SK-N-SH (cell line): ENCODE measurements at regions not wholly inside any gene's neighbourhood (a gene's known extent, or its start where the extent isn't known, plus 50 kb on each side); places are given as distances from the start of the nearest gene placed in this dataset.

Experiments used
- CTCF ChIA-PET: fragments of 300-600, 350-600 bp; formaldehyde crosslinking; extraction: SDS; loops from one replicate; lab custom pipeline; 2021; lab: Yijun Ruan, JAX
- POLR2A ChIA-PET: fragments of 350-600 bp; sonication (Branson Sonifier 250); formaldehyde crosslinking; extraction: SDS; loops from one replicate; lab custom pipeline; 2020; ENCODE audit warnings: antibody characterized with exemption, inconsistent platforms; lab: Yijun Ruan, JAX
- DNase-seq: peaks from one replicate; pipeline ENCODE4 v3.0.0; 2012
- H2AFZ ChIP-seq: fragments of 200-600 bp; sonication (generic); 2 replicates; pipeline ENCODE4 v1.8.1; 2016; ENCODE audit warnings: antibody characterized with exemption, mild to moderate bottlenecking, low read depth
- H3F3A ChIP-seq: fragments of 200-600 bp; sonication (generic); replicated peaks from 2 replicates; pipeline ENCODE3; 2016; ENCODE audit warnings: antibody characterized with exemption, mild to moderate bottlenecking; ENCODE audit not compliant: insufficient read depth
- H3K27ac ChIP-seq, 2 experiments: fragments of 200-500 bp in 1 of 2; fragments of 200-600 bp in 1 of 2; sonication (Bioruptor generic) in 1 of 2; sonication (generic), shearing (Covaris generic) in 1 of 2; 2 replicates each; pipeline versions ENCODE4 v1.5.1 to v1.6.1; 2014 to 2016; ENCODE audit warnings: low read depth in 2 of 2, inconsistent platforms in 1 of 2, low read length in 1 of 2, mild to moderate bottlenecking in 1 of 2, mixed read lengths in 1 of 2
- H3K27me3 ChIP-seq: fragments of 200-600 bp; sonication (generic), shearing (Covaris generic); 2 replicates; pipeline ENCODE4 v1.6.1; 2016; ENCODE audit warnings: mixed run types; ENCODE audit not compliant: insufficient read depth
- H3K36me3 ChIP-seq, 2 experiments: fragments of 200-500 bp in 1 of 2; fragments of 200-600 bp in 1 of 2; sonication (Bioruptor generic) in 1 of 2; sonication (generic) in 1 of 2; replicated peaks in 1 of 2; 2 replicates each; pipeline versions ENCODE3 to v1.5.1; 2014 to 2016; ENCODE audit warnings: low read length in 1 of 2, mild to moderate bottlenecking in 1 of 2; ENCODE audit not compliant: insufficient read depth in 2 of 2, control insufficient read depth in 1 of 2
- H3K4me1 ChIP-seq, 2 experiments: fragments of 200-500 bp in 1 of 2; fragments of 200-600 bp in 1 of 2; sonication (Bioruptor generic) in 1 of 2; sonication (generic), shearing (Covaris generic) in 1 of 2; 2 replicates each; pipeline versions ENCODE4 v1.5.1 to v1.6.1; 2014 to 2016; ENCODE audit warnings: low read depth in 1 of 2, low read length in 1 of 2, mixed run types in 1 of 2; ENCODE audit not compliant: insufficient read depth in 2 of 2, control insufficient read depth in 1 of 2
- H3K4me2 ChIP-seq: fragments of 200-600 bp; sonication (generic), shearing (Covaris generic); 2 replicates; pipeline ENCODE4 v1.6.1; 2017; ENCODE audit warnings: mixed run types
- H3K4me3 ChIP-seq, 2 experiments: fragments of 200-500 bp in 1 of 2; fragments of 200-600 bp in 1 of 2; sonication (Bioruptor generic) in 1 of 2; sonication (generic), shearing (Covaris generic) in 1 of 2; 2 replicates each; pipeline versions ENCODE4 v1.5.1 to v1.8.1; 2014 to 2016; ENCODE audit warnings: low read depth in 2 of 2, inconsistent platforms in 1 of 2, low read length in 1 of 2, mild to moderate bottlenecking in 1 of 2, mixed read lengths in 1 of 2, moderate library complexity in 1 of 2
- H3K79me2 ChIP-seq: fragments of 200-600 bp; sonication (generic); 2 replicates; pipeline ENCODE4 v1.8.1; 2017; ENCODE audit warnings: mild to moderate bottlenecking; ENCODE audit not compliant: insufficient read depth
- H3K9ac ChIP-seq: fragments of 200-600 bp; sonication (generic); 2 replicates; pipeline ENCODE4 v1.6.1; 2017; ENCODE audit warnings: mixed run types
- H3K9me2 ChIP-seq: fragments of 200-600 bp; sonication (generic); 2 replicates; pipeline ENCODE4 v1.6.1; 2017; ENCODE audit warnings: mixed run types
- H3K9me3 ChIP-seq: fragments of 200-600 bp; sonication (generic); 2 replicates; pipeline ENCODE4 v1.6.1; 2017; ENCODE audit warnings: mixed run types, mild to moderate bottlenecking, moderate library complexity
- H4K20me1 ChIP-seq: fragments of 200-600 bp; sonication (generic); 2 replicates; pipeline ENCODE4 v1.6.1; 2017; ENCODE audit warnings: mild to moderate bottlenecking, mixed run types; ENCODE audit not compliant: insufficient read depth
- CHD2 ChIP-seq: fragments of 150-350 bp; IDR thresholded peaks from 2 replicates; pipeline ENCODE4 v1.6.1; 2018; ENCODE audit warnings: low read length; ENCODE audit not compliant: partially characterized antibody
- ELF1 ChIP-seq: IDR thresholded peaks from 2 replicates; pipeline ENCODE4 v1.4.0; 2012
- EP300 ChIP-seq, 2 experiments: IDR thresholded peaks; 2 replicates each; pipeline versions ENCODE4 v1.4.0 to v1.6.1; 2012; ENCODE audit warnings: borderline replicate concordance in 1 of 2, low read depth in 1 of 2, low read length in 1 of 2
- EZH2phosphoT487 ChIP-seq: fragments of 200-600 bp; sonication (generic); IDR thresholded peaks from 2 replicates; pipeline ENCODE4 v1.6.1; 2017; ENCODE audit warnings: low read depth, mixed run types, mild to moderate bottlenecking, antibody characterized with exemption, moderate library complexity, borderline replicate concordance
- FOSL2 ChIP-seq: IDR thresholded peaks from 2 replicates; pipeline ENCODE4 v1.4.0; 2012; ENCODE audit warnings: low read depth, mild to moderate bottlenecking, moderate library complexity, borderline replicate concordance
- FOXM1 ChIP-seq: IDR thresholded peaks from 2 replicates; pipeline ENCODE4 v1.4.0; 2012; ENCODE audit warnings: low read depth, mild to moderate bottlenecking
- GABPA ChIP-seq: IDR thresholded peaks from 2 replicates; pipeline ENCODE4 v1.4.0; 2012; ENCODE audit warnings: low read depth, mild to moderate bottlenecking
- GATA2 ChIP-seq: sonication (generic); formaldehyde crosslinking; IDR thresholded peaks from 2 replicates; pipeline ENCODE4 v1.5.0; 2020; ENCODE audit warnings: mild to moderate bottlenecking, missing genetic modification reagents
- JUND ChIP-seq: IDR thresholded peaks from 2 replicates; pipeline ENCODE4 v1.4.0; 2012
- MAX ChIP-seq: IDR thresholded peaks from 2 replicates; pipeline ENCODE4 v1.4.0; 2012; ENCODE audit warnings: low read depth
- MEF2A ChIP-seq: IDR thresholded peaks from 2 replicates; pipeline ENCODE4 v1.4.0; 2012; ENCODE audit warnings: low read depth, borderline replicate concordance
- NFIC ChIP-seq: IDR thresholded peaks from 2 replicates; pipeline ENCODE4 v1.4.0; 2012; ENCODE audit warnings: borderline replicate concordance
- POLR2AphosphoS5 ChIP-seq: IDR thresholded peaks from 2 replicates; pipeline ENCODE4 v1.6.1; 2012; ENCODE audit warnings: low read depth, low read length
- TAF1 ChIP-seq: IDR thresholded peaks from 2 replicates; pipeline ENCODE4 v1.6.1; 2012; ENCODE audit warnings: low read depth, mild to moderate bottlenecking, low read length, moderate library complexity, borderline replicate concordance
- USF2 ChIP-seq: fragments of 150-350 bp; IDR thresholded peaks from 2 replicates; pipeline ENCODE4 v1.6.1; 2017; ENCODE audit warnings: antibody characterized with exemption, low read length, low read depth, borderline replicate concordance
- WGBS: methylation state at CpG from one replicate; pipeline ENCODE4 v1.1.6; 2017; ENCODE audit warnings: low lambda C conversion rate; 5-methylcytosine and 5-hydroxymethylcytosine counted together
- TF ChIP-seq, protein P1 (sequence below): IDR thresholded peaks from 2 replicates; pipeline ENCODE4 v1.4.0; 2012; ENCODE audit warnings: low read depth, borderline replicate concordance
- TF ChIP-seq, protein P2 (sequence below): fragments of 150-350 bp; IDR thresholded peaks from 2 replicates; pipeline ENCODE4 v1.6.1; 2016; ENCODE audit warnings: mild to moderate bottlenecking, low read depth, low read length
- TF ChIP-seq, protein P3 (sequence below): IDR thresholded peaks from 2 replicates; pipeline ENCODE4; 2012
- TF ChIP-seq, protein P4 (sequence below): fragments of 200-600 bp; sonication (generic); IDR thresholded peaks from 2 replicates; pipeline ENCODE4 v1.6.1; 2017; ENCODE audit warnings: antibody characterized with exemption, mild to moderate bottlenecking, moderate library complexity

DNA sequence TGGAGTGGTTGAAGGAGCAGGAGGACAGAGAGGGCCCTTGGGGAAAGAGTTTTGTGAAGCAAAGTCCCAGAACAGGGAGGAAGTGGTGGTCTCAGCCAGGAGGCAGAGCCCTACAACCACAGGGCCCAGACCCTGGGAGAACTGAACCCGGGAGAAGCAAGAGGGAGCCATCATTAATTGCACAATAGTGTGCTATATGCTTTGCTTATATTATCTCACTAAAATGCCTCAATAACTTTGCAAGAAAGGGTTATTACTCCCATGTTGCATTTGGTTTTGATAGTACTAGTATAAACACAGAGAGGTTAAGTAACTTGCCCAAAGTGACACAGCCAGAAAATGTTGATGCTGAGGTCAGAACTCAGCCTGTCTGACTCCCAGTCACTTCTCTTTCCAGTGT, 124.3 kb downstream of the FOXD2 start:
- no peak overlapping the region for H3K4me2 ChIP-seq
- no peak overlapping the region for H3K4me3 ChIP-seq
- ChIA-PET POLR2A (no interaction called here), CTCF (interaction anchor here (2.2 kb wide), 1 partner anchor 148 kb away, joined by 6 read pairs; no protein-coding TSS in a partner anchor)
- no peak overlapping the region for H3K9ac ChIP-seq
- H2AFZ ChIP-seq, result no peak overlapping the region
- no peaks in the 10 kb centered on the region for H3K79me2 ChIP-seq
- no peaks in the 10 kb centered on the region; the same call in 1 of the 2 replicates for H3K27me3 ChIP-seq
- TF ChIP-seq MEF2A (no peak), FOSL2 (no peak), EP300 (IDR thresholded peaks at IDR 0.05; ENCODE audit: borderline replicate concordance in 1 of 2, low read depth in 1 of 2, low read length in 1 of 2) (no peak), ELF1 (no peak), TAF1 (no peak), MAX (no peak), JUND (no peak)
- TF ChIP-seq, protein P1, sequence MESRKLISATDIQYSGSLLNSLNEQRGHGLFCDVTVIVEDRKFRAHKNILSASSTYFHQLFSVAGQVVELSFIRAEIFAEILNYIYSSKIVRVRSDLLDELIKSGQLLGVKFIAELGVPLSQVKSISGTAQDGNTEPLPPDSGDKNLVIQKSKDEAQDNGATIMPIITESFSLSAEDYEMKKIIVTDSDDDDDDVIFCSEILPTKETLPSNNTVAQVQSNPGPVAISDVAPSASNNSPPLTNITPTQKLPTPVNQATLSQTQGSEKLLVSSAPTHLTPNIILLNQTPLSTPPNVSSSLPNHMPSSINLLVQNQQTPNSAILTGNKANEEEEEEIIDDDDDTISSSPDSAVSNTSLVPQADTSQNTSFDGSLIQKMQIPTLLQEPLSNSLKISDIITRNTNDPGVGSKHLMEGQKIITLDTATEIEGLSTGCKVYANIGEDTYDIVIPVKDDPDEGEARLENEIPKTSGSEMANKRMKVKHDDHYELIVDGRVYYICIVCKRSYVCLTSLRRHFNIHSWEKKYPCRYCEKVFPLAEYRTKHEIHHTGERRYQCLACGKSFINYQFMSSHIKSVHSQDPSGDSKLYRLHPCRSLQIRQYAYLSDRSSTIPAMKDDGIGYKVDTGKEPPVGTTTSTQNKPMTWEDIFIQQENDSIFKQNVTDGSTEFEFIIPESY, result no peak
- WGBS, result 40% methylated on average over 1 of the region's 1 CpG
- no peak for DNase-seq
- no peaks in the 10 kb centered on the region for H3F3A ChIP-seq
- no peaks in the 10 kb centered on the region for H4K20me1 ChIP-seq
- peaks cover 0 to 4% of the 10 kb centered on the region in 2 experiments; a peak in 1 of 4 replicates for H3K4me1 ChIP-seq
- H3K27ac ChIP-seq, result no peak overlapping the region
- H3K9me2 ChIP-seq, result no peaks in the 10 kb centered on the region
- no peaks in the 10 kb centered on the region for H3K9me3 ChIP-seq
- H3K36me3 ChIP-seq, result no peaks in the 10 kb centered on the region

GRCh38 chr1:47562799-47563198, 125.0 kb downstream of the FOXD2 start:
- Histone ChIP-seq H3K4me1 (peaks cover 0 to 4% of the 10 kb centered on the region in 2 experiments; a peak in 1 of 4 replicates), H3K36me3 (no peaks in the 10 kb centered on the region), H3K9me2 (no peaks in the 10 kb centered on the region), H3K27ac (no peak overlapping the region), H3K79me2 (no peaks in the 10 kb centered on the region), H3K4me2 (no peak overlapping the region), H3K27me3 (no peaks in the 10 kb centered on the region; the same call in 1 of the 2 replicates), H2AFZ (no peak overlapping the region), H3K9ac (no peak overlapping the region), H3F3A (no peaks in the 10 kb centered on the region), H4K20me1 (no peaks in the 10 kb centered on the region), H3K4me3 (no peak overlapping the region), H3K9me3 (no peaks in the 10 kb centered on the region)
- WGBS, result 82% methylated on average over 1 of the region's 1 CpG
- POLR2A ChIA-PET, result no interaction called here
- CTCF ChIA-PET, result interaction anchor here (0.9 to 1.6 kb wide), 3 partner anchors 113 to 370 kb away, joined by 3 read pairs; no protein-coding TSS in a partner anchor
- no peak for DNase-seq
- TF ChIP-seq, protein P2, sequence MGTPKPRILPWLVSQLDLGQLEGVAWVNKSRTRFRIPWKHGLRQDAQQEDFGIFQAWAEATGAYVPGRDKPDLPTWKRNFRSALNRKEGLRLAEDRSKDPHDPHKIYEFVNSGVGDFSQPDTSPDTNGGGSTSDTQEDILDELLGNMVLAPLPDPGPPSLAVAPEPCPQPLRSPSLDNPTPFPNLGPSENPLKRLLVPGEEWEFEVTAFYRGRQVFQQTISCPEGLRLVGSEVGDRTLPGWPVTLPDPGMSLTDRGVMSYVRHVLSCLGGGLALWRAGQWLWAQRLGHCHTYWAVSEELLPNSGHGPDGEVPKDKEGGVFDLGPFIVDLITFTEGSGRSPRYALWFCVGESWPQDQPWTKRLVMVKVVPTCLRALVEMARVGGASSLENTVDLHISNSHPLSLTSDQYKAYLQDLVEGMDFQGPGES, result no peak
- TF ChIP-seq GATA2 (CRISPR knock-in tag), result no peak
- TF ChIP-seq FOSL2, result no peak
- TF ChIP-seq POLR2AphosphoS5, result no peak
- no peak for TF ChIP-seq GABPA
- TF ChIP-seq CHD2, result no peak
- no peak for TF ChIP-seq USF2
- TF ChIP-seq MAX, result no peak
- TF ChIP-seq, protein P3, sequence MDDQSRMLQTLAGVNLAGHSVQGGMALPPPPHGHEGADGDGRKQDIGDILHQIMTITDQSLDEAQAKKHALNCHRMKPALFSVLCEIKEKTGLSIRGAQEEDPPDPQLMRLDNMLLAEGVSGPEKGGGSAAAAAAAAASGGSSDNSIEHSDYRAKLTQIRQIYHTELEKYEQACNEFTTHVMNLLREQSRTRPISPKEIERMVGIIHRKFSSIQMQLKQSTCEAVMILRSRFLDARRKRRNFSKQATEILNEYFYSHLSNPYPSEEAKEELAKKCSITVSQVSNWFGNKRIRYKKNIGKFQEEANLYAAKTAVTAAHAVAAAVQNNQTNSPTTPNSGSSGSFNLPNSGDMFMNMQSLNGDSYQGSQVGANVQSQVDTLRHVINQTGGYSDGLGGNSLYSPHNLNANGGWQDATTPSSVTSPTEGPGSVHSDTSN, result no peak
- TF ChIP-seq NFIC, result no peak
- TF ChIP-seq FOXM1, result no peak
- TF ChIP-seq, protein P4, sequence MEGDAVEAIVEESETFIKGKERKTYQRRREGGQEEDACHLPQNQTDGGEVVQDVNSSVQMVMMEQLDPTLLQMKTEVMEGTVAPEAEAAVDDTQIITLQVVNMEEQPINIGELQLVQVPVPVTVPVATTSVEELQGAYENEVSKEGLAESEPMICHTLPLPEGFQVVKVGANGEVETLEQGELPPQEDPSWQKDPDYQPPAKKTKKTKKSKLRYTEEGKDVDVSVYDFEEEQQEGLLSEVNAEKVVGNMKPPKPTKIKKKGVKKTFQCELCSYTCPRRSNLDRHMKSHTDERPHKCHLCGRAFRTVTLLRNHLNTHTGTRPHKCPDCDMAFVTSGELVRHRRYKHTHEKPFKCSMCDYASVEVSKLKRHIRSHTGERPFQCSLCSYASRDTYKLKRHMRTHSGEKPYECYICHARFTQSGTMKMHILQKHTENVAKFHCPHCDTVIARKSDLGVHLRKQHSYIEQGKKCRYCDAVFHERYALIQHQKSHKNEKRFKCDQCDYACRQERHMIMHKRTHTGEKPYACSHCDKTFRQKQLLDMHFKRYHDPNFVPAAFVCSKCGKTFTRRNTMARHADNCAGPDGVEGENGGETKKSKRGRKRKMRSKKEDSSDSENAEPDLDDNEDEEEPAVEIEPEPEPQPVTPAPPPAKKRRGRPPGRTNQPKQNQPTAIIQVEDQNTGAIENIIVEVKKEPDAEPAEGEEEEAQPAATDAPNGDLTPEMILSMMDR, result no peak
- TF ChIP-seq EZH2phosphoT487, result no peak
- no peak for TF ChIP-seq EP300 (IDR thresholded peaks at IDR 0.05; ENCODE audit: borderline replicate concordance in 1 of 2, low read depth in 1 of 2, low read length in 1 of 2)
